H1 (cell line): ENCODE measurements at regions not wholly inside any gene's neighbourhood (a gene's known extent, or its start where the extent isn't known, plus 50 kb on each side); places are given as distances from the start of the nearest gene placed in this dataset.
A peak's percentile ranks its signal among the peaks of the same experiment; 100 is the strongest.

ENCODE experiments used
- CTCF ChIA-PET: fragments of 300-600 bp; sonication (Branson Sonifier 250); formaldehyde crosslinking; loops from one replicate; lab custom pipeline; 2021; ENCODE audit not compliant: partially characterized antibody; lab: Charles Lee
- POLR2A ChIA-PET: fragments of 300-600 bp; sonication (Branson Sonifier 250); formaldehyde crosslinking; loops from one replicate; lab custom pipeline; 2021; ENCODE audit warnings: inconsistent platforms; ENCODE audit not compliant: partially characterized antibody; lab: Charles Lee
- DNase-seq, 2 experiments: peaks; one replicate each; pipeline versions ENCODE4 v3.0.0 to v3.0.0-alpha.2; 2010 to 2022; ENCODE audit warnings: low spot score in 2 of 2, low read depth in 1 of 2, mixed read lengths in 1 of 2
- FAIRE-seq: peaks from 2 replicates; lab custom pipeline; 2011; peaks lifted over from hg19 to GRCh38; lab: Jason Lieb, UNC
- H2AFZ ChIP-seq: 2 replicates; pipeline ENCODE4 v1.8.1; 2012; ENCODE audit warnings: low read length, inconsistent platforms
- H2AK5ac ChIP-seq: 2 replicates; pipeline ENCODE4 v1.6.1; 2013; ENCODE audit warnings: low read depth, low read length
- H2BK120ac ChIP-seq: replicated peaks from 2 replicates; pipeline ENCODE3; 2013; ENCODE audit warnings: low read depth, low read length, inconsistent platforms
- H2BK12ac ChIP-seq: 2 replicates; pipeline ENCODE4 v1.6.1; 2013; ENCODE audit warnings: low read depth, low read length
- H2BK15ac ChIP-seq: 2 replicates; pipeline ENCODE4 v1.6.1; 2013; ENCODE audit warnings: low read length
- H2BK20ac ChIP-seq: 2 replicates; pipeline ENCODE4 v1.6.1; 2013; ENCODE audit warnings: low read length
- H2BK5ac ChIP-seq: 2 replicates; pipeline ENCODE4 v1.6.1; 2013; ENCODE audit warnings: low read depth, low read length
- H3K14ac ChIP-seq: 2 replicates; pipeline ENCODE4 v1.6.1; 2013; ENCODE audit warnings: inconsistent platforms; ENCODE audit not compliant: insufficient read length
- H3K18ac ChIP-seq: 2 replicates; pipeline ENCODE4 v1.6.1; 2013; ENCODE audit warnings: low read length; ENCODE audit errors: extremely low read depth
- H3K23ac ChIP-seq: 2 replicates; pipeline ENCODE4 v1.6.1; 2013; ENCODE audit warnings: inconsistent platforms; ENCODE audit not compliant: insufficient read length
- H3K23me2 ChIP-seq: 2 replicates; pipeline ENCODE4 v1.6.1; 2013; ENCODE audit warnings: low read depth, low read length
- H3K27ac ChIP-seq: 2 replicates; pipeline ENCODE4 v1.6.1; 2011; ENCODE audit warnings: low read depth, low read length, inconsistent platforms
- H3K27me3 ChIP-seq, 4 experiments: replicated peaks in 1 of 4; 1 replicate in 1 of 4; 2 replicates in 3 of 4; pipeline versions ENCODE4 v1.6.1 to v1.8.1; 2011 to 2013; ENCODE audit warnings: low read length in 3 of 4, mild to moderate bottlenecking in 3 of 4, inconsistent platforms in 2 of 4, mixed read lengths in 2 of 4, moderate library complexity in 1 of 4; ENCODE audit not compliant: control insufficient read depth in 3 of 4, insufficient read depth in 3 of 4; ENCODE audit errors: extremely low read depth in 1 of 4
- H3K36me3 ChIP-seq, 4 experiments: 2 replicates each; pipeline versions ENCODE4 v1.6.1 to v1.8.1; 2011 to 2013; ENCODE audit warnings: mild to moderate bottlenecking in 4 of 4, low read length in 3 of 4, moderate library complexity in 2 of 4, control low read depth in 1 of 4, inconsistent platforms in 1 of 4; ENCODE audit not compliant: insufficient read depth in 4 of 4, control insufficient read depth in 2 of 4
- H3K4ac ChIP-seq: replicated peaks from 2 replicates; pipeline ENCODE3; 2013; ENCODE audit warnings: low read length, low read depth, mixed read lengths, inconsistent platforms; ENCODE audit not compliant: insufficient read length
- H3K4me1 ChIP-seq, 4 experiments: replicated peaks in 1 of 4; 1 replicate in 1 of 4; 2 replicates in 3 of 4; pipeline versions ENCODE4 v1.6.1 to v1.8.1; 2011 to 2013; ENCODE audit warnings: low read length in 3 of 4, inconsistent platforms in 2 of 4, mixed read lengths in 1 of 4; ENCODE audit not compliant: insufficient read depth in 4 of 4, control insufficient read depth in 3 of 4
- H3K4me2 ChIP-seq, 2 experiments: 2 replicates each; pipeline versions ENCODE4 v1.6.1 to v1.8.1; 2011 to 2013; ENCODE audit warnings: low read depth in 2 of 2, low read length in 2 of 2, control low read depth in 1 of 2, inconsistent platforms in 1 of 2, mild to moderate bottlenecking in 1 of 2; ENCODE audit not compliant: insufficient read depth in 1 of 2
- H3K4me3 ChIP-seq, 4 experiments: fragments of 200-600, 300-600 bp in 1 of 4; sonication (generic), shearing (Covaris generic), sonication (Bioruptor Twin) in 1 of 4; 2 replicates each; pipeline versions ENCODE4 v1.5.1 to v1.8.1; 2011 to 2016; ENCODE audit warnings: low read length in 4 of 4, low read depth in 3 of 4, control low read depth in 2 of 4, inconsistent platforms in 2 of 4, mild to moderate bottlenecking in 2 of 4, mixed read lengths in 1 of 4, moderate library complexity in 1 of 4; ENCODE audit not compliant: insufficient read depth in 2 of 4; ENCODE audit errors: extremely low read depth in 1 of 4
- H3K56ac ChIP-seq: replicated peaks from 2 replicates; pipeline ENCODE3; 2013; ENCODE audit warnings: low read depth, mild to moderate bottlenecking, mixed read lengths, low read length, inconsistent platforms; ENCODE audit not compliant: insufficient read length
- H3K79me1 ChIP-seq: 2 replicates; pipeline ENCODE4 v1.6.1; 2013; ENCODE audit warnings: low read depth, low read length, control low read depth
- H3K79me2 ChIP-seq, 2 experiments: 2 replicates each; pipeline versions ENCODE4 v1.6.1 to v1.8.1; 2012 to 2013; ENCODE audit warnings: low read length in 2 of 2, mild to moderate bottlenecking in 2 of 2, inconsistent platforms in 1 of 2; ENCODE audit not compliant: insufficient read depth in 2 of 2, control insufficient read depth in 1 of 2
- H3K9ac ChIP-seq, 4 experiments: replicated peaks in 1 of 4; 1 replicate in 1 of 4; 2 replicates in 3 of 4; pipeline versions ENCODE4 v1.6.1 to v1.8.1; 2011 to 2013; ENCODE audit warnings: low read depth in 3 of 4, low read length in 3 of 4, control low read depth in 2 of 4, mild to moderate bottlenecking in 2 of 4, moderate library complexity in 2 of 4, inconsistent platforms in 1 of 4; ENCODE audit errors: extremely low read depth in 1 of 4
- H3K9me3 ChIP-seq, 2 experiments: 2 replicates each; pipeline versions ENCODE4 v1.6.1 to v1.8.1; 2012 to 2013; ENCODE audit warnings: mild to moderate bottlenecking in 2 of 2, moderate library complexity in 2 of 2, control low read depth in 1 of 2, inconsistent platforms in 1 of 2, low read depth in 1 of 2, low read length in 1 of 2, mixed read lengths in 1 of 2; ENCODE audit not compliant: insufficient read depth in 2 of 2
- H4K20me1 ChIP-seq, 2 experiments: replicated peaks in 1 of 2; 2 replicates each; pipeline versions ENCODE3 to v1.8.1; 2011 to 2013; ENCODE audit warnings: inconsistent platforms in 2 of 2, low read length in 2 of 2, mild to moderate bottlenecking in 1 of 2; ENCODE audit not compliant: insufficient read depth in 2 of 2, control insufficient read depth in 1 of 2
- H4K5ac ChIP-seq: 2 replicates; pipeline ENCODE4 v1.6.1; 2013; ENCODE audit warnings: low read length, low read depth, mixed read lengths, inconsistent platforms; ENCODE audit not compliant: insufficient read length
- H4K8ac ChIP-seq: 2 replicates; pipeline ENCODE4 v1.8.0; 2013; ENCODE audit warnings: mild to moderate bottlenecking, moderate library complexity, low read length, inconsistent platforms; ENCODE audit not compliant: insufficient read depth; ENCODE audit errors: extremely low read depth
- H4K91ac ChIP-seq: replicated peaks from 2 replicates; pipeline ENCODE3; 2013; ENCODE audit warnings: low read length, mixed read lengths, inconsistent platforms; ENCODE audit not compliant: insufficient read length
- CEBPB ChIP-seq: IDR thresholded peaks from 2 replicates; pipeline ENCODE4 v1.6.1; 2012; ENCODE audit warnings: low read depth, low read length
- CHD1 ChIP-seq: IDR thresholded peaks from 2 replicates; pipeline ENCODE4 v1.6.1; 2012; ENCODE audit warnings: low read depth, low read length, improper control_type of control experiment
- EGR1 ChIP-seq: IDR thresholded peaks from 2 replicates; pipeline ENCODE4 v1.6.1; 2011; ENCODE audit warnings: low read depth, low read length, borderline replicate concordance
- KDM4A ChIP-seq: IDR thresholded peaks from one replicate; pipeline ENCODE4 v1.7.1; 2012; ENCODE audit warnings: low read depth, mild to moderate bottlenecking, moderate library complexity, low read length, inconsistent platforms; ENCODE audit not compliant: severe bottlenecking
- POLR2AphosphoS5 ChIP-seq: IDR thresholded peaks from 2 replicates; pipeline ENCODE4 v1.6.1; 2011; ENCODE audit warnings: low read depth, low read length
- RAD21 ChIP-seq, 2 experiments: IDR thresholded peaks in 1 of 2; conservative IDR thresholded peaks in 1 of 2; 2 replicates each; pipeline ENCODE4 v1.6.1; 2011; ENCODE audit warnings: low read depth in 2 of 2, low read length in 2 of 2, improper control_type of control experiment in 1 of 2, inconsistent platforms in 1 of 2, mild to moderate bottlenecking in 1 of 2, moderate library complexity in 1 of 2
- SRF ChIP-seq: IDR thresholded peaks from 2 replicates; pipeline ENCODE4 v1.6.1; 2011; ENCODE audit warnings: mild to moderate bottlenecking, low read depth, low read length, moderate library complexity
- TBP ChIP-seq: IDR thresholded peaks from 2 replicates; pipeline ENCODE4 v1.6.1; 2011; ENCODE audit warnings: low read depth, low read length, improper control_type of control experiment
- whole genome bisulfite sequencing, 2 experiments: shearing (Covaris generic) in 1 of 2; methylation state at CpG; one replicate each; pipeline versions ENCODE4 v1.1.6 to v1.1.7; 2013 to 2015; ENCODE audit warnings: low lambda C conversion rate in 2 of 2, mixed read lengths in 2 of 2, inconsistent platforms in 1 of 2, low coverage in 1 of 2, missing lambda C conversion rate in 1 of 2; ENCODE audit not compliant: insufficient replicate concordance in 2 of 2, insufficient coverage in 1 of 2, insufficient read length in 1 of 2; ENCODE audit errors: extremely low coverage in 1 of 2, missing lambda C conversion rate in 1 of 2; 5-methylcytosine and 5-hydroxymethylcytosine counted together
- TF ChIP-seq, protein P1 (sequence below), 3 experiments: IDR thresholded peaks; 1 replicate in 2 of 3; 2 replicates in 1 of 3; pipeline versions ENCODE4 v1.5.1 to v1.6.1; 2011; ENCODE audit warnings: low read length in 3 of 3, mild to moderate bottlenecking in 3 of 3, inconsistent platforms in 2 of 3, low read depth in 1 of 3, moderate library complexity in 1 of 3; ENCODE audit not compliant: insufficient read depth in 1 of 3; ENCODE audit errors: control extremely low read depth in 1 of 3

DNA sequence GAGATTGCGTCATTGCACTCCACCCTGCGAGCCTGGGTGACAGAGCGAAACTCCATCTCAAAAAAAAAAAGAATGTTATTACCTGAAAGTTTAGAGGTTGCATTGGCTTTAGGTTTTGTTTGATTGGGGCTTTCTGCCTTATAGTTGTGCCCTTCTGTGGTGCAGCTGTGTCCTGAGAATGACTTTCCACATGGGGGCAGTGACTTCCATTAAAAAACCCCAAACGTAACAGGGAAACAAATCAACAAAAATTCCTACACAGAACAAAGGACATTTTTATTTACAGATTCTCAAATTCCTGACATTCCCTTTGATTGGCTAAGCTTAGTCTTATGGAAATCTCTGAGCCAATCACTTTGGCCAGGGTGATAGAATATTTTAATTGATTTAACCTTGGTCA lies 154.1 kb upstream of the GPR149 start:
- Histone ChIP-seq H3K4me2 (no peak overlapping the region), H3K79me1 (no peaks in the 10 kb centered on the region), H4K20me1 (no peaks in the 10 kb centered on the region), H2AFZ (no peak overlapping the region), H3K9ac (no peak overlapping the region), H3K9me3 (no peaks in the 10 kb centered on the region), H3K27me3 (no peaks in the 10 kb centered on the region), H3K4ac (no peak overlapping the region), H3K14ac (no peak overlapping the region), H2AK5ac (no peak overlapping the region), H3K4me3 (no peak overlapping the region), H2BK5ac (no peak overlapping the region), H3K79me2 (no peaks in the 10 kb centered on the region), H3K56ac (no peak overlapping the region), H4K5ac (no peak overlapping the region), H3K23ac (no peak overlapping the region), H2BK20ac (no peak overlapping the region), H4K8ac (no peak overlapping the region), H3K4me1 (no peaks in the 10 kb centered on the region), H2BK15ac (no peak overlapping the region)
- no peak for DNase-seq
- 93% methylated on average over 4 of the region's 4 CpGs; no CpG with 5 or more reads in 1 of the 2 experiments for WGBS, 2 experiments
- TF ChIP-seq, protein P1, sequence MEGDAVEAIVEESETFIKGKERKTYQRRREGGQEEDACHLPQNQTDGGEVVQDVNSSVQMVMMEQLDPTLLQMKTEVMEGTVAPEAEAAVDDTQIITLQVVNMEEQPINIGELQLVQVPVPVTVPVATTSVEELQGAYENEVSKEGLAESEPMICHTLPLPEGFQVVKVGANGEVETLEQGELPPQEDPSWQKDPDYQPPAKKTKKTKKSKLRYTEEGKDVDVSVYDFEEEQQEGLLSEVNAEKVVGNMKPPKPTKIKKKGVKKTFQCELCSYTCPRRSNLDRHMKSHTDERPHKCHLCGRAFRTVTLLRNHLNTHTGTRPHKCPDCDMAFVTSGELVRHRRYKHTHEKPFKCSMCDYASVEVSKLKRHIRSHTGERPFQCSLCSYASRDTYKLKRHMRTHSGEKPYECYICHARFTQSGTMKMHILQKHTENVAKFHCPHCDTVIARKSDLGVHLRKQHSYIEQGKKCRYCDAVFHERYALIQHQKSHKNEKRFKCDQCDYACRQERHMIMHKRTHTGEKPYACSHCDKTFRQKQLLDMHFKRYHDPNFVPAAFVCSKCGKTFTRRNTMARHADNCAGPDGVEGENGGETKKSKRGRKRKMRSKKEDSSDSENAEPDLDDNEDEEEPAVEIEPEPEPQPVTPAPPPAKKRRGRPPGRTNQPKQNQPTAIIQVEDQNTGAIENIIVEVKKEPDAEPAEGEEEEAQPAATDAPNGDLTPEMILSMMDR (IDR thresholded peaks at IDR 0.05; ENCODE audit: control extremely low read depth in 1 of 3, insufficient read depth in 1 of 3, low read depth in 1 of 3, low read length in 3 of 3): peak in 2 of 3 experiments; percentile 32 to 47; a peak in 2 of 4 replicates
- TF ChIP-seq KDM4A (no peak), CEBPB (0 out of 2 replicates have a peak, but pooled peaks have one; percentile 21), RAD21 (IDR thresholded peaks at IDR 0.05 in 1 of 2, conservative IDR thresholded peaks at IDR 0.05 in 1 of 2; ENCODE audit: low read depth in 2 of 2, low read length in 2 of 2) (peak; percentile 57 to 64), POLR2AphosphoS5 (no peak), EGR1 (no peak), CHD1 (no peak), SRF (no peak), TBP (no peak)
- TF ChIP-seq, all 59 proteins: peak for 3
- peak; percentile 63 for FAIRE-seq
- ChIA-PET POLR2A (no interaction called here), CTCF (interaction anchor here (0.6 to 1.3 kb wide), 7 partner anchors 100 to 738 kb away, joined by 3 to 4 read pairs (median 3); no protein-coding TSS in a partner anchor)
- Histone ChIP-seq H2BK120ac (no peak overlapping the region), H3K18ac (no peak overlapping the region), H4K91ac (no peak overlapping the region), H3K23me2 (no peaks in the 10 kb centered on the region), H3K27ac (no peak overlapping the region), H3K36me3 (no peaks in the 10 kb centered on the region), H2BK12ac (no peak overlapping the region)
